ENCODE measurements at regions not wholly inside any gene's neighbourhood (a gene's known extent, or its start where the extent isn't known, plus 50 kb on each side); places are given as distances from the start of the nearest gene placed in this dataset.

GRCh38 chr4:60884587-60884986 lies 315.5 kb upstream of the ADGRL3 start:
- TF ChIP-seq CTCF (IDR thresholded peaks at IDR 0.05), result no peak
- TF ChIP-seq POLR2A (IDR thresholded peaks at IDR 0.05), result no peak
